ENCODE measurements at regions not wholly inside any gene's neighbourhood (a gene's known extent, or its start where the extent isn't known, plus 50 kb on each side); places are given as distances from the start of the nearest gene placed in this dataset.
"Not testable (repeated sequence)": the region's sequence is repeated elsewhere in the genome, so short reads cannot be mapped to it uniquely, and the experiment has no call there.

DNA sequence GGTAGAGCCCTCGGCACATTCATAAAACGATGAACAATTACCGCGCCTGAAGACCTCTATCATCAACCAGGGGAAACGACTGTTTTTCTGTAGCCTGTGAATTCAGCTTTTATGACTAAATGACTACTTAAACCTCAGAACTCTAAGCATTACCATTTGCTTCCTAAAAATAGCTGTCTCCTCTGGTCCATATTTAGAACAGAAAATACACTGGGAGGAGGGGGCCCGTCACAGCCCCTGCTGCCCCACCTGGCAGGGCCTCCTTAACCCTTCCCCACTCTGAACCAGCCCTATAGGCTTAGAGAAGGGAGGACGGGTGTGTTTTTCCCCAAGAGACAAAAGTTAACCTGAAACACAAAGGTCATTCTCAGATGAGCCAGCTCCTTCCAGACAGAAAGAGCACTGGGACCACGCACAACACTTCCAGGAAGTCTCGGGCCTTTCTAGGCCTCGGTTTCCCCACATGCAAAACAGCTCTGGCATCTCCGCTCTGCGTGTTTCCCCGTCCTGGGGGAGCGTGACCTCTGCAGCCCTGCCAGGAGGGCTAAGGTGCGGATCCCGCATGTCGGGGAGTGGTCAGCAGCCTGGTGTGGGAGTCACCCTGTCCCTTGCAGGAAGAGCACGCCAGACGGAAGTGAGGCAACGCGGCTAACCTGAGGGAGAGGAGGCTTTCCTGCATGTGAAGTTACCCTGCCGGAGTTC, 193.9 kb downstream of the DLL1 start:
- DNase-seq (ENCODE audit: low read depth) = no peak

DNA sequence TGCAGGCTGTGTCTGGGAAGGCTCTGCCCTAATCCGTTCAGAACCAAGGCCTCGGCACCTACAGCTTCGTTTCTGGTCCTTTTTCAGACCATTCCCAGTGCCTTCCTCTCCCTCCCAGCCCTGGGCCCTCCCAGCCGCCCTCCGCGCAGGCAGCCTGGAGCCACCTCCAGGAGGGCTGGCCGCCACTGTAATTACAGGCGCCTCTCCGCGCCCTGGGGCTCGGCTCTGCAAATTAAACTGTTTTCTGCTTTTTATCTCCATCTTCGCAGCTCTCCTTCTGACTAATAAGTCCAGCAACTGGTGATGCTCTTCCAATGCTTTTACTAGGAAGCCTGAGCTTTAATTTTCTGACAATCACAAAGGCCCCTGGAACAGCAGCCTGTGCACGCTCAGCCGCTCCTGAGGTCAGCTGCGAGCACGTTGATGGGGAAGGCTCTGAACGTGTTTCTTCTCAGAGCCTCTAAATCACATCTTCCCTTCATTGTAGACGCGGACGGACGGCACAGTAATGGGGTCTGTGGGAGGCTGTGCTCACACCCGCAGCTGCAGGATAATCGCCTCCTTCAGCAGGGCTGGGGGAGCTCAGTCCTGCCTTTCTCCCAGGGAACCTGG, 194.6 kb downstream of the DLL1 start:
- DNase-seq (ENCODE audit: low read depth) = no peak

DNA sequence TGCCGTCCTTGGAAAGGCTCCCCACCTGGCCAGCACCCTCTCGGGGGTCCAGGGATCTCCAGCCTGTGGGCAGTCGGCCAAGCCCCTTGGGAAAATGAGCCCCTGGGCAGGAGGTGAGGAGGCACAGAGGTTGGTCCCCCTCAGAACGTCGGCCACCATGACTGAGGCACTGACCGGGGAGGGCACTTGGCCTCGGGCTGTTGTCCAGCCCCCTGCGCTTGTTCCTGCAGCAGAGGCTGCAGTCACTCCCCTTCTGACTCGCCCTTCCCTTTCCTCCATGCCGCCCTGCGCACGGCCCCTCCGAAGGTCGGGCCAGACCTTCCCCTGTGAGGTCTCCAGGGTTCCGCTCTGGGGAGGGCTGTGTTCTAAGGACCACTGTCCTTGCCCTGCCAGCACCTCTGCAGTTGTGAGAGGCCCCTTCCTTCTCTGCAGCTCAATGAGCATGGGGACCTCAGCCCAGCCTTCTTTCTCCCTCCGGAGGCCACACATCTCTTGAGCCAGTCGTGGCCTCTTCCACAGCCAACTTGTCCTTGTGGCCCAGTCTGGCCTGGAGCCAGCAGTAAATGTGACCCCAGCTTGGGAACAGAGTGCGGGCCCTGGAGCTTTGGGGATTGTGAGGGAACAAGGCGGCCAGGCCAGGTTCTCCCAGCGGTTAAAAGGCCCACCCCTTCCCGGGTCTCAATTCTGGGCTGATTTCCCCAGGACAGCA, 195.5 kb downstream of the DLL1 start:
- no peak for DNase-seq (ENCODE audit: low read depth)

- DNase-seq (ENCODE audit: low read depth) = no peak
Measured at GRCh38 chr6:170094686-170095272, 196.1 kb downstream of the DLL1 start.

DNA sequence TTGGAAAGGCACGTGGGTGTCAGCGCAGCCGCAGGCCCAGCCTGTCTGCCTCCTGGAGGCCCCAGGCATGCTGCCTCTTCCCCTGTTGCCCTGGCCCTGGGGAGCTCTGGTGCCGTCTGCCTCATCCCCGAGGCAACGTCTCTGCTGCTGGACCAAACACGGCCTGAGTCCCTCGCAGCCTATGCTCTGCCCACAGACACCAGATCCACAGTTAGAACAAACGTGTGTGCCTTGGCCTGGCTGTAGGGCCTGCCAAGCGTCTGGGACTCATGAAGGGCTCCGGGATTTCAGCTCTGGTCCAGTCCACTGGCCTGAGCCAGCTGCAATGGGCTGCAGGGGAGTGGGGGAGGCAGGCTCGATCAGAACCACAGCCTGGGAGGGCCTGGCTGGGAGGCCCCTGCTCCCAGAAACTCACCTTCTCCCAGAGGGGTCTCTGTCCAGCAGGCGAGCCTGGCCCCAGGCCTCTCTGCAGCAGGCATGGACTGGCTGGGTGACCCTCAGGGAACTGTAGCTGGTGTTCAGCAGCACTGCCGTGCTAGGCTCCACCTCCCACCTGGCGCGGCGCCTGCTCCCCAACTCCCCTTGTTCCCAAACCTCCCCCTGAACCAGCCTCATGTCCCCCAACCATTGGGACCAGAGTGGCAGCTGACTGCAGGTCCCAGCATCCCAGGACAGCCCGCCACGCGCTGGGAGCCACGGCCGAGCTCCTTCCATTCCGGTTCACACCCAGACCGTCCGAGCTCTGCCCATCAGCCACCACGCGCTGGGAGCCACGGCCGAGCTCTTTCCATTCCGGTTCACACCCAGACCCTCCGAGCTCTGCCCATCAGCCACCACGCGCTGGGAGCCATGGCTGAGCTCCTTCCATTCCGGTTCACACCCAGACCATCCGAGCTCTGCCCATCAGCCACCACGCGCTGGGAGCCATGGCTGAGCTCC, 197.0 kb downstream of the DLL1 start:
- DNase-seq (ENCODE audit: low read depth) = no peak

- no peak for DNase-seq (ENCODE audit: low read depth)
Measured at GRCh38 chr6:170093276-170093657, 197.6 kb downstream of the DLL1 start.

GRCh38 chr6:170092826-170093225, 198.1 kb downstream of the DLL1 start:
- DNase-seq (ENCODE audit: low read depth) = no peak

- DNase-seq (ENCODE audit: low read depth) = no peak
Measured at GRCh38 chr6:170091639-170092579, 199.0 kb downstream of the DLL1 start.

DNA sequence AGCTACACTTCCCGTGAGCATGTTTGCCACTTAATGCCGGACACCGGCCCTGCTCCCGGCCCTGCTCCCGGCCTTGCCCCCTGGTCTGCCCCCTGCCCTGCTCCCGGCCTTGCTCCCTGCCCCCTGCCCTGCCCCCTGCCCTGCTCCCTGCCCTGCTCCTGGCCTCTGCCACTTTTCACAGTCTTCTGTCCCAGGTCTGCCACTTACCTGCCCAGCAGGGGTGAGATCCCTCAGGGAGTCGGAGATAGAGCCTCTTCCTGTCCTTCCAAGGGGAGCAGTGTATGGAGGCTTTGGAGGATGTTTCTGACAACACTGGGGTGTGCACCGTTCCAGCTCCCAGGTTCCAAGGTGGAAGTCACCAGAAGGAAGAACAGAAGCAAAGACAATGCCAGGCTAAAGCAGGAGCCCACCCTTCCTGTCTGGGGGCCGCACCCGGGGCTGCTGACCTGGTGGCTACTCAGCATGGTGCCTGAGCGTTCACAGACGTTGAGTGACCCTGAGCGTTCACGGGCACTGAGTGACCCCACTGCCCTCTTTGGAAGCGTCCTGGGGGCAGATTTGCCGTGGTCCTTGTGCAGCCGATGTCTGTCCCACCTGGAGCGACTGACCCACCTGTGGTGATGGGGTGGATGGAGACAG, 199.8 kb downstream of the DLL1 start:
- DNase-seq (ENCODE audit: low read depth) = no peak

DNA sequence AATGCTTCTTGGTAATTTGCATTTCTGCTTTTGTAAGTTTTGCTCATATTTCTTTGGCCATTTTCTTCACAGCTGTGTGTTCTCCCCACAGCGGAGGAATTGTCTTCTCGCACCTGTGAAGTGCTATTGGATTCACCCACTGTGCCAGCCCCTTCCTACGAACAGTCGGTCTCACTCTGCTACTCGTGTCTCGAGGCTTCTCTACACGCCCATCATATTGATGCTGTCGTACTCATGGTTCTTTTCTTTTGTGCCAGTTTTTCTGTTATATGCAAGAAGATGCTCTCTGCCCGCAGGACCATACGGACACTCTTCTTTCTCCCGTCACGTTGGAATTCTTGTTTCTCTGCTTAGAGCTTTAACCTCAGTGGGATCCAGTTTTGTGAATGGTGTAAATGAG, 200.3 kb downstream of the DLL1 start:
- no peak for DNase-seq (ENCODE audit: low read depth)

DNA sequence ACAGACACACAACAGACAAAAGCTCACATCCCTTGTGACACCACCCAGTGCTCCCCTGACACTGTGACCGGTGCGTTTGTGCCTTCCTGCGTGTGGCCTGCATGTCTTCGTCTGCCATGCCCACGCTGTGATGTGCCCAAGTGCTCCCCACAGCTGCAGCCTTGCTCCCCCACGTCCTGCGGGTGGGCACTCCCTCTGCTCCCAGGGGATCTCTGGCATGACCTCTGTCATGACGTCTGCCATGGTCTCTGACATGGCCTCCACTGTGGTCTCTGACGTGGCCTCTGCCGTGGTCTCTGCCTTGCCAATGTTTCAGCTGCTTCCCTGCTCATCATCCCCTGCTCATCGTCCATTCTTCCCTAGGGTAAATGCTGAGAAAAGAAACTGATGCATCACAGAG, 200.9 kb downstream of the DLL1 start:
- DNase-seq (ENCODE audit: low read depth) = no peak

GRCh38 chr6:170088582-170088955, 202.3 kb downstream of the DLL1 start:
- DNase-seq (ENCODE audit: low read depth) = no peak

DNA sequence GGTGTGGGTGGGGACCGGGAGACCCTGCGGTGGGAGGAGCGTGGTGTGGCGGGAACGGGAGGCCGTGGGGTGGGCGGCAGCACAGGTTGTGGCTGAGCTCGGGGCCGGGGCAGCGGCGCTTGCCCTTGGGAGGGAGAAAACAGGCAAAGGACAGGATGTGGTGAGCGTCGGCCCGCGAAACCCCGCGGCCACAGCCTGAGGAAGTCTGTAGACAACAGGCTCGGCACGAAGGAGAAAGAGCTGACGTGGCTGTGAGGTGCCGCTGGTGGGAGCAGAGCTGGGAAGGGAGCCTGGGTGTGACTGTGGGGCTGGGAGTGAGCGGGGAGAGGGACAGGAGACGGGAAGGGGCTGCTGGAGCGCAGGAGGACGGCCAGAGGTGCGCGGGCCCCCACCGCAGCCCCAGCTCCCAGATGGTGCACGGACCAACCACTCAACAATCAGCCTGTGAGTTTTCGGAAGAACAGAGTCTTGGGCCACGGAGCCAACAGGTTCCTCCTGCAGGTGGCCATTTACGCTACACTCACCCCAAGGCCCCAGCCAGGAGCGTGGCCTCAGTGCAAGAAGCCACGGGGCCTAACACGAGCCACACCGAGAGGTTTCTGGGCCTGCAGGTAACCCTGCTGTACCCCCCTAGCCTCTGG, 202.8 kb downstream of the DLL1 start:
- no peak for DNase-seq (ENCODE audit: low read depth)

DNA sequence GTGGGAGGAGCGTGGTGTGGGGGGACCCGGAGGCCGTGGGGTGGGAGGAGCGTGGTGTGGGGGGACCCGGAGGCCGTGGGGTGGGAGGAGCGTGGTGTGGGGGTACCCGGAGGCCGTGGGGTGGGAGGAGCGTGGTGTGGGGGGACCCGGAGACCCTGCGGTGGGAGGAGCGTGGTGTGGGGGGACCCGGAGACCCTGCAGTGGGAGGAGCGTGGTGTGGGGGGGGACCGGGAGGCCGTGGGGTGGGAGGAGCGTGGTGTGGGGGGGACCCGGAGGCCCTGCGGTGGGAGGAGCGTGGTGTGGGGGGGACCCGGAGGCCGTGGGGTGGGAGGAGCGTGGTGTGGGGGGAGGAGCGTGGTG, 203.5 kb downstream of the DLL1 start:
- DNase-seq (ENCODE audit: low read depth) = not testable (repeated sequence)

- no peak for DNase-seq (ENCODE audit: low read depth)
Measured at GRCh38 chr6:170086639-170087420, 204.0 kb downstream of the DLL1 start.

DNA sequence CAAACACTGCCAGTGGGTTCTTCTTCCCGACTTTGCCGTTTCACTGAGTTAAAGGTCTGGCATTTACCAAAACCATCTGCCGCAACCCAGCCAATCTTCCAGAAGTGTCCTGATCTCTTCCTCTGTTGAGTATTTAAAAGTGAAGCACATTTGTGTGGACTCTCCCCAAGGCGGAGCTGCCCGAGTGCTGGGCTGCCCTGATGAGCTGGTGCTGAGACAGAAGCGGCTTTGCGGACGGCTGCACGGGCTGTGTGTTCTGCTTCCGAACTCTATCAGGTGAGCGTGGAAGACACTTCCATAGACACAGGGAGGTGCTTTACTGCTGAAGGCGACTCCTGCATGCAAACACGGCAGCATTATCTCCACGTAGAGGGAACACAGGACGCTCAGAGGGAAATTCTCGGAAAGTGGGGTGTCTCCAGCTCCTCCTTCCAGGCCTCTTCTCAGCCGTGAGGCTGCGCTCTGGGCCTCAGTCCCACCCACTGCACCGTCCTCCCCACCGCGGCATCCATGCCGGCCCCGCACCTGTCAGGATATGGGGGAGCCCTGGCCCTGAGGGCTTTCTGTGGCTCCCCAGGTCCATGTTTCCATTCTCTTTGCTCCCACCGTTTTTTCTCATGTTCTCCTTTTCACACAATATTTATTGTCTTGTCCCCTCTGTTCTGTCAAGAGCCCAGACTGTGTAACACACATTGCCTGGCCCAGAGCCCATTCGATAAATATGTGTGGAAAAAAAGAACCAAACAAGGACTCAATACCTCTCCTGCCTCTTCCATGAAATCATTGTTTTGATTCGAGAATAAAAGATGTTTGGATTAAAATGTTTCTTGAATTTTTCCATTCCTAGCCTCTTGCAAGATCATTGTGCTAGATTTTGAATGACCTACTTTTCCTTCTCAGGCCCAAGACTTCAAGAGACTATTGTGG, 205.1 kb downstream of the DLL1 start:
- DNase-seq (ENCODE audit: low read depth) = no peak

DNA sequence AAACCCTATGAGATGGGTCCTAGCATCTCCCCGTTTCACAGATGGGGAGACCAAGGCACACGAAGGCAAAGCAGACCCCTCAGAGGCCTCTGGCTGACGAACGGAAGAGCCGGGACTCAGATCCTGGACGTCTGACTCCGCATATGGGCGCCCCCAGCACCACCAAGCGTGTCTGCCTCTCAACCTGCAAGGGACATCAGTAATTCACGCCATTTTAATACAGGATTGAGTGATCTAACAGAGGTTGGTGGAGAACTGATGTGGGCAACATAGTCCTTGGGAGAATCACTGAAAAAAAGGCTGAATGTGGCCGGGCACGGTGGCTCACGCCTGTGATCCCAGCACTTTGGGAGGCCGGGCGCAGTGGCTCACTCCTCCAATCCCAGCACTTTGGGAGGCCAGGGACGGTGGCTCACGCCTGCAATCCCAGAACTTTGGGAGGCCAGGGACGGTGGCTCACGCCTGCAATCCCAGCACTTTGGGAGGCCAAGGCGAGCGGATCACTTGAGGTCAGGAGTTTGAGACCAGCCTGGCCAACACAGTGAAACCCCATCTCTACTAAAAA, 206.6 kb downstream of the DLL1 start:
- no peak for DNase-seq (ENCODE audit: low read depth)

Measured in GM04504 (cell line).